ENCODE measurements at regions not wholly inside any gene's neighbourhood (a gene's known extent, or its start where the extent isn't known, plus 50 kb on each side); places are given as distances from the start of the nearest gene placed in this dataset.
"Not testable (repeated sequence)": the region's sequence is repeated elsewhere in the genome, so short reads cannot be mapped to it uniquely, and the experiment has no call there.

DNA sequence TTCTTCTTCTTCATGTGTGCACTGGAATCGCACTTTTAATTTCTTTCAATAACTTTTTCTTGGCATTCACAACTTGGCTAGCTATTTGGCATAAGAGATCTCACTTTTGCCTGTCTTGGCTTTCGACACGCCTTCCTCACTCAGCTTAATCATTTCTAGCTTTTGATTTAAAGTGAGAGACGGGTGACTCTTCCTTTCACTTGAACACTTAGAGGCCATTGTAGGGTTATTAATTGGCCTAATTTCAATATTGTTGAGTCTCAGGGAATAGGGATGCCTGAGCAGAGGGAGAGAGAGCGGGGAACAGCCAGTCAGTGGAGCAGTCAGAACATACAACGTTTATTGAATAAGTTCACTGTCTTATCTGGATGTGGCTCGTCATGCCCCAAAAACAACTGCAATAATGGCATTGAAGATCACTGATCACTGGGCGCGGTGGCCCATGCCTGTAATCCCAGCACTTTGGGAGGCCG, 200.3 kb downstream of the SEC14L1 start:
- no peak for DNase-seq (ENCODE audit: low read depth)

DNA sequence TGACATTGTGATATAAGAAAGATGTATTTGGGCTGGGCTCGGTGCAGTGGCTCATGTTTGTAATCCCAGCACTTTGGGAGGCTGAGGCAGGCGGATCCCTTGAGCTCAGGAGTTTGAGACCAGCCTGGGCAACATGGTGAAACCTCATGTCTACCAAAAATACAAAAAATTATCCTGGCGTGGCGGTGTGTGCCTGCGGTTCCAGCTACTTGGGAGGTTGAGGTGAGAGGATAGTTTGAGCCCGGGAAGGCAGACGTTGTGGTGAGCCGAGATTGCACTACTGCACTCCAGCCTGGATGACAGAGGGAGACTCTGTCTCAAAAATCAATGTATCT, 201.9 kb downstream of the SEC14L1 start:
- DNase-seq (ENCODE audit: low read depth) = not testable (repeated sequence)

DNA sequence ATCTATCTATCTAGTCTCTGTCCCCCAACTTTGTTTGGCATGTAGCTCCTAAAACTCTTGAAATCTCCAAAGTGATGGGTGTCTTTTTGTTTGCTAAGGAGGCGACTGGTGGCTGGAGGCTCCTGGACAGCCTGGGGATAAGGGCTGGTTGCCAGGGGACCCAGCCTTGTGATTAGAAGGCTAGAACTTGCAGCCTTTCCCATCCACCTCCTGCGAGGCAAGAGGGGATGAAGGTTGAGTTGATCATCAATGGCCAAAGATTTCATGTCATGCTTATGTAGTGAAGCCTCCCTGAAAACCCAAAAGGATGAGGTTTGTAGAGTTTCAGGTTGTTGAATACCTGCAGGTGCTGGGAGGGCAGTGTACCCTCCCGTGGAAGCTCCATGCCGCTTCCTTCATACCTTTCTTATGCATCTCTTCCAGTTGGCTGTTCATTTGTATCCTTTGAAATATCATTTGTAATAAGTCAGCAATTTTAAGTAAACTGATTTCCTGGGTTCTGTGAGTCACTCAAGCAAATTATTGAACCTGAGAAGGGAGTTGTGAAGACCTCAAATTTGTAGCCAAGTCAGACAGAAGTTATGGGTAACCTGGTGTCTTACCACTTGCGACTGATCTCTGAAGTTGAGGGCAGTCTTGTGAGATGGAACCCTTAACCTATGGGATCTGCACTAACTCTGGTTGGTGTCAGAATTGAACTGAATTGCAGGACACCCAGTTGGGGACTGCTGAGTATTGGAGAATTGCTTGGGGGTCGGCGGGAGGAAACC, 202.4 kb downstream of the SEC14L1 start:
- no peak for DNase-seq (ENCODE audit: low read depth)

DNA sequence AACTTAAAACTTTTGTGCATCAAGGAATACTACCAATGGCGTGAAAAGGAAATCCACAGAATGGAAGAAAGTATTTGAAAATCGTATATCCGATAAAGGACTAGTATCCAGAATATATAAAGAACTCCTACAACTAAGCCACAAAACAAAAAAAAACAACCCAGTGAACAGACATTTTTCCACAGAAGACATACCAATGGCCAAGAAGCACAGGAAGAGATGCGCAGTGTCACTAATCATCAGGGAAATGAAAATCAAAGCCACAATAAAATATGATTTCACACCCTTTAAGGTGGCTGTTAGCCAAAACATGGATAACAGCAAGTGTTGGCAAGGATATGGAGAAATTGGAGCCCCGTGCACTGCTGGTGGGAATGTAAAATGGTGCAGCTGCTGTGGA, 203.3 kb downstream of the SEC14L1 start:
- DNase-seq (ENCODE audit: low read depth) = no peak

DNA sequence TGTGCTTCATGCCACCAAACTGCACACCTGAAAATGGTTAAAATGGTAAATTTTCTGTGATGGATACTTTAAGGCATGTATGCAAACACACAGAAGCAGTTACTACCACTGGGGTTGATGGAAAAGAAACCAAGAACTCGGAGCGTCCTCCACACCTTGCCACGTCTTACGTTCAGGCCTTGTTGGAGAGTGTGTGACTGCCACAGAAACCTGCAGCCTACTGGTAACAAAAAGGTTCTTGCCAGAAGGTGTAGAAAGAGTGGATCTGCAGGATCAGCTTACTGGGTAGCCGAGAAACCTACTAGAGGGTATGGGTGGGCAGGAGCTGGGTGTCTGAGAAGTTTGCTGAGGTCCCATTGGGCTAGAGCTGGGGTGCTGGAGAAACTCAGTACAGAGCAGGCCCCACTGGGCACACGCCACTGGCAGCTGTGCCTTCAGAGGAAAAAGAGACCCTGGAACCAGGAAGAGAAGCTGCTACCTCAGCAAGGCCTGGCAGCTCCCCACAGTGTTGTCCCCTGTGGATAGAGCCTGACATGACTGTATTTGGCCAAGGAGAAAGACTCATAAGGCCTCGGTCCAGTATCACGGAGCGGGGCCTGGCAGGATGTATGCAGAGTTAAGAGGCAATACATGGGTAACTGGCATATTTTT, 204.6 kb downstream of the SEC14L1 start:
- no peak for DNase-seq (ENCODE audit: low read depth)

DNA sequence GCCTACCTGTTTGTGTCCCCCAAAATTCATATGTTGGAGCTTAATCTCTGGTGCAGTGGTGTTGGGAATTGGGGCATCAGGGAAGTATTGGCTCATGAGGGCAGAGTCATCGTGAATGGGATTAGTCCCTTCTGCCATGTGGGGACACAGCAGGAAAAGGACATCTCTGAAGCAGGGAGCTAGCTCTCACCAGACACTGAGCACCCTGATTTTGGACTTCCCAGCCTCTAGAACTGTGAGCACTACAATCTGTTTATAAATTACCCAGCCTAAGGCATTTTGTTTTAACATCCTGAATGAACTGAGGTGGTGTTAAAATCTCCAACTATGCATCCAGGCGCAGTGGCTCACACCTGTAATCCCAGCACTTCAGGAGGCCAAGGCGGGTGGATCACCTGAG, 206.0 kb downstream of the SEC14L1 start:
- no peak for DNase-seq (ENCODE audit: low read depth)

DNA sequence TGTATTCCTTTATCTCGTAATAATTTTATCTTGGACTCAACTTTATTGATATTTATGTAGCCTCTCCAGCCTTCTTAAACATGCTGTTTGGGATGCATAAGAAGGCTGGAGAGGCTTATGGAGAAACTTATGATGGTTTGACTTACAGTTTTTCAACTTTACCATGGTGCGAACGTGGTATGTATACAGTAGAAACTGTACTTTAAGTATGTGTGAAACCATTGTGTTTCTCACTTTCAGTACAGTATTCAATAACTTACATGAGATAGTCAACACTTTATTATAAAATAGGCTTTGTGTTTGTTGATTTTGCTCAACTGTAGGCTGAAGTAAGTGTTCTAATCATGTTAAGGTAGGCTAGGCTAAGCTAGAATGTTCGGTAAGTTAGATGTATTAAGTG, 206.8 kb downstream of the SEC14L1 start:
- no peak for DNase-seq (ENCODE audit: low read depth)

DNA sequence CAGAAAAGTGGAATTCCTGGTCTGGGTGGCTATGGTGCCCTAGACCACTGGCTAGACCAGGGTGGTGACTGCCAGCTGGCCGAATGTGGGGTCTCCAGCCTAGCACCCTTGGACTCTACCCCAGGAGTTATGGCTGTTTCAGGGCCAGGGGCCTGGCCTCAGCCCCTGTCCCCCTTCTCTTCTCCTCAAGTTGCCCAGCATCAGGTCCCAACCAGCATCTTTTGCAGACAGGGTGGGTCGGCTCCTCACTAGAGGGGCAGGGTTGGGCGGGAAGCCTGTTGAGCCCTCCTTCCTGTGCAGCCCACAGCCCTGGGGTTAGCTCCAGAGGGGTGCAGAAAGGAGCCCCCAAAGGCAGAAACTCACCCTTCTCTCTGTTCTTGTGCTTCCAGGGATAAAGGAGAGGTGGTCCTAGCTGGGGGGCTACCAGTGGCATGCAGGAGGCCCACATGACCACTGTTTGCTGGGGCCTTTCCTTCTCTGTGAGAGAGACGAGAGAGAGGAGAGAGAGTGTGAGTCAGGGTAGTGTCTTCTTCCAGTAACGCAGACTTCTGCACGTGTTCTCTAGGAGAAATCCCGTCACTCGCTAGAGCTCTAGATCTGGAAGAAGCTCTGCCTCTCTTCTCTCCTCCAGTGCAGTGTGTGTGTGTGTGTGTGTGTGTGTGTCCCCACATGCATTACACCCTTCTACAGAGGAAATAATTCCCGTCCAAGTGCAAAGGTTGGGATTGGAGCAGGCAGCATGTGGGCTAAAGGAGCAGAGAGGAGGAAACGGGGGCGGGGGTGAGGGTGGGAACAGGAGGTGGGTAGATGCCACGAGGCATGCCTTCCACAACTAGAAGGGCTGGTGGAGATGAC, 209.4 kb downstream of the SEC14L1 start:
- DNase-seq (ENCODE audit: low read depth) = no peak

DNA sequence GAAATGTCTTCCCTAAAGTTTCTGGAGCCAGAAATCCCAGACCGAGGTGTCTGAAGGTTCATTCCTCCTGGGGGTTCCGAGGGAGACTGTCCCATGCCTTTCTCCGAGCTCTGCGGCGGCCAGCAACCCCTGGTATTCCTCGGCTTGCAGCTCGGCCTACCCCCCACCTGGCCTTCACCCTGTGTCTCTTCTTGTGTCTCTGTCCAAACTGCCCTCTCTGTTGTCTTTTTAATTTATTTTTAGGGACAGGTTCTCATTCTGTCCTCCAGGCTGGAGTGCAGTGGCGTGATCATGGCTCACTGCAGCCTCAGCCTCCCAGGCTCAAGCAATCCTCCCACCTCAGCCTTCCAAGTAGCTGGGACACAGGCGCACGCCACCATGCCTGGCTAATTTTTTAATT, 211.7 kb downstream of the SEC14L1 start:
- no peak for DNase-seq (ENCODE audit: low read depth)

DNA sequence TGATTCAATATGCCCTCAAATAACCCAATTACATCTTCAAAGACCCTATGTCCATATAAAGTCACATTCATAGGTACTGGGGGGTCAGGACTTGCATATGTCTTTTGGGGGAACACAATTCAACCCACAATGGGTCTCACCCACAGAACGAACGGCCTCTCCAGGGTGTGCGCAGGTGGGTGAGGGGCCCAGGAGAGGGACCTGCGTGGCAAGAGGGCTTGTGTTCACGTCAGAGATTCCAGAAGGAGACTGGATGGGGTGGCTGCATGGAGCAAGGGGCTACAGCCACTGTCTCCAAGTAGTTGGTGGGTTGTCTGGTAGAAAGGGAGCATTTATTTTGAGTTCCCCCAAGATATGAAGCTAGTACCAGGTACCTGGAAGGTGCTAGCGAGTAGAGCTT, 212.2 kb downstream of the SEC14L1 start:
- DNase-seq (ENCODE audit: low read depth) = no peak

DNA sequence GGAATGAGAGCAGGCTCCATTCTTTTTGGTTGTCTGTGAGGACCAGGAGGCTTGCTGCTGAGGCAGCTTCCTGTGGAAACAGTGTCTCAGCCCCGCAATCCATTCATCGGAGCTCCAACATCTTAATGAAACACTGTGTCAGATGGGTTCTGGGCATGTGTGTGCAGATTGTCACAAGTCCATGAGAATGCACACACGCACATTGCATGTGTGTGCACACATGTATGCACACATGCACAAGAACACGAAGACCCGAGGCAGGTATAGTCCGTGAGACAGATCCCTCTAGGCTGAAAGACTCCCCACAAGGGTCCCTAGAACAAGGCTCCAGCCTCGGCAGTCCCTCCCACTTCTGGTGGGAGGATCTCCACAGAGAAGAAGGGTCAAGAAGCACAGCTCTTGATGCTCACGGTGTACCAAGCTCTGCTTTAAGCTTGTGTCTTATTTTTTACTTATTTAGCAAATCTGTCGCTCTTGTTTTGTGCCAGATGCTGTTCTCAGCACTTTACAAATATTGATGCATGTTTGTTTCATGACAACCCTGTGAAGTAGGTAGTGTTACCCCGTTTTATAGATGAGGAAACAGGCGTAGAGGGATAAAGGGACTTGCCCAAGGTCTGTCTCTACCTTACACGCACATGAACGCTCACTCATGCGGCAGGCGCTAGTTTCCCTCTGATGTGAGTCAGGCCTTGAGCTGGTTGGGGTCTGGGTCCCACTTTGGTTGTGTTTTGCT, 213.1 kb downstream of the SEC14L1 start:
- DNase-seq (ENCODE audit: low read depth) = no peak

DNA sequence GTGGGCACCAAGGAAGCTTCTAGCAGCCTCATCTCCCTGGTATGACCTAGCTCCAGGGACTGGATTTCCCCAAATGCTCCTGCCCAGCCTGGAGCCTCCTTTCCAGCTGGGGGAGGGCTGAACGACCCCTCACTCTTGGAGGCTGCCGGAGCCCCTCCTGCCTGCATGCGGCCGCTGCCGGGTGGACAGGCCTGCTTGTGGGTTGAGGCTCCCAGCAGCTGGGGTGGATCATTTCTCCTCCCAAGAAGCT, 213.6 kb downstream of the SEC14L1 start:
- DNase-seq (ENCODE audit: low read depth) = no peak

DNA sequence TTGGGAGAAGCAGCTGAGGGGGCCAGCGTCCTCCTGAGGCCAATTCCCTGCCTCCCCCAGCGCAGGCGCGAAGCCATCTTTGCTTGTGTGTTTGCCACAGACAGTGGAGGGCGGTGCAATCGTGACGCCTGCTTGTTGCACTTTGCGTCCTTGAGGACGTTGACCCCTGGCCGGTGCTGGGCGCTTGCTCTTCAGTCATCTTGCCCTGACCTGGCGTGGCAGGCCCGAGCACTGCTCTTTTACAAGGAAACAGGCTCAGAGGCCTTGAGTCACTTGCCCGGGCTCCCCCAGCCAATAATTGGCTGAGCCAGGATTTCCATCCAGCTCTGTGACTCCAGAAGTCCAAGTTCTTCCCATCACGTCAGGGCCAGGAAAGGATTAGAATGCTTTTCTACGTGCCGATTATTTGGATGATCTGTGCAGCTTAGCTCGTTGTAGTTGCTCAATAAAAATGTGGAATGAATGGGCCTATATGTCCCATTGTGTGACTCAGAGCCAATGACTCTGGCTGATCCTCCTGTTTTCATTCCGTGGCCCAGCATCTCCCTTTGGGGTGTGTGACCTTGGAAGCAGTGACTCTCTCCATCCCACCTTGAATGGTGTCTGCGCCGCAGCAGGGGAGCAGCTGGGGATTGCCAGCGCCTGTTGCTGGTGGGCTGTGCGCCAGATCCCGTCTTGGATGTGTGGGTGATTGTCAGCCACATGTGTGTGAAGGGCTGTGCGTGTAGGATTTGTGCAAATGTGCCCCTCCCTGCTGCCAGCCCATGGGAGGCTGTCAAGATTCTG, 214.1 kb downstream of the SEC14L1 start:
- peak; percentile 95 for DNase-seq (ENCODE audit: low read depth)

DNA sequence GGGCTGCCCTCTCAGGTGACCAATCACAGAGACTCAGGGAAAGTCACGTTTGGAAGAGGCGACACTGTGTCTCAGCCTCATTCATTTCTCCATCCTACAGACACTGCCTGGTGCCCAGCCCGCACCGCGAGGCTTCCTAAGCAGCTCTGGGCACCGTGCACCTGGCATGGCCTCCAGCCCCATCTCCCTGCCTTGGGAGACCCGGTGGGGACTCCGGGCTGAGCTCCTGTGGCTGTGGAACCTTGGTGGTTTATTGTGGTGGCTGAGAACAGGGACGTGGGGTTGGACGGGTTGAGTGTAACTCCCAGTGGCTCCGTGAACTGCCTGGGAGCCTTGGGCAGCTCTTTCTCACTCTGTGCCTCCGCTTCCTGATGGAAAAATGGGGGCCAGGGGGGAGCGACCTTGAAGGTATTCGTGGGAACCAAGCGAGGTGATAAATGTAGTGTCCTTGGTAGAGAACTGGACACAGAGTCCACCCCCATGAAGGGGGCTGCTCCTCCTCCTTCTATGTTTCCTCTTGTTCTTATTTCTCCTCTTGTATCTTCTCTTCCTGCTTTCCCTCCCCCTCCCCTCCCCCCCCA, 215.4 kb downstream of the SEC14L1 start:
- DNase-seq (ENCODE audit: low read depth) = no peak

DNA sequence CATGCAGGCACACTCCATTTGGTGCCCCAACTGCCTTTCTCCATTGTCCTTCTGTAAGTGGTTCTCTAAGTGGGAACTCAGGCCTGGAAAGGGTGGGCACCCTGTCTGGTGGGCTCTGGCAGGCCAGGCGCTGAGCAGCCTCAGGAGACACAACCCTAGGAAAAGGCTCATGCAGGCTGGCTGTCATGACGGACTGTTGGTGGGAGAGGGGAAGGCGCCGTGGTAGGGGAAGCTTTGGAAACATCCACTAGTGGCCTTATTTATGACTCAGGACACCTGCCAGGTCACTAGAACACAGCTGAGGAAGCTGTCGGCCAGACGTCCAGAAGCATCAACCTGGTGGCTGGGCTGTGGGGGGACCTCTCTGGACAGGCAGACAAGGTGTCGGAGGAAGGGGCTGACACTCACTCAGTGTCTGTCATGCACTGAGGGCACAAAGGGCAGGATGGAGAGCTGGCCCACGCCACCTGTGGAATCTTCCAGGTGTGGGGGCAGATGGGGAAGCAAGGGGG, 216.0 kb downstream of the SEC14L1 start:
- DNase-seq (ENCODE audit: low read depth) = no peak

DNA sequence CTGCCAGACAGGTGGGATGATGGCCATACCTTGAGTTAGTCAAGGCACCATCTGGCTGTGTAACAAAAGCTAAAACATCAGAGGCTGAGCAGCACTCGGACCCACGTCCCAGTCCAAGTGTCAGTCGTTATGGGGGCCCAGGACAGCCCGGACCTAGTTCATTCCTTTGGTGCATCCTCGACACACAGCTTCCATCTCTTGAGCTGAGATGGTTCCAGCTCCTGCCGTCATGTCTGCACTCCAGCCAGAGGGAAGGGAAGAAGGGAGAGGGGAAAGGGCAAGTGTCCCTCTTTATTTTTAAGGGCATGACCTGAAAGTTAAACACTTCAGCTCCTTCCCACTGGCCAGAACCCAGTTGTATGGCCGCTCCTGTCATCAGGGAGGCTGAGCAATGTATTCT, 218.0 kb downstream of the SEC14L1 start:
- DNase-seq (ENCODE audit: low read depth) = no peak

DNA sequence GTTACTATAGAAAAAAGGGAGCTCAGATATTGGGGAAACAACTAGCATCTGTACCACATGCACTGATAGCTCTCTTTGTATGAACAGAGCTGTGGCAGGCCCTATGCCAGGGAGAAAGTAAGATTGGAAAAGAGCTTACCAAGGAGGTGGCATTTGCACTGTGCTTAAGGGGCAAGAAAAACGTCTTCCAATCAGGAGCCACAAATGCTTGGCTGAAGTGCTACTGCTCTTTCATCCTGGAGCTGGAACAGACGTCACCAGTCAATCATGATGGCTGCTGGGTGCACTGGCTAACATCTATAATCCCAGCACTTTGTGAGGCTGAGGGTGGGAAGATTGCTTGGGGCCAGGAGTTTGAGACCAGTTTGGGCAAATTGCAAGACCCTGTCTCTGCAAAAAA, 218.5 kb downstream of the SEC14L1 start:
- DNase-seq (ENCODE audit: low read depth) = no peak

DNA sequence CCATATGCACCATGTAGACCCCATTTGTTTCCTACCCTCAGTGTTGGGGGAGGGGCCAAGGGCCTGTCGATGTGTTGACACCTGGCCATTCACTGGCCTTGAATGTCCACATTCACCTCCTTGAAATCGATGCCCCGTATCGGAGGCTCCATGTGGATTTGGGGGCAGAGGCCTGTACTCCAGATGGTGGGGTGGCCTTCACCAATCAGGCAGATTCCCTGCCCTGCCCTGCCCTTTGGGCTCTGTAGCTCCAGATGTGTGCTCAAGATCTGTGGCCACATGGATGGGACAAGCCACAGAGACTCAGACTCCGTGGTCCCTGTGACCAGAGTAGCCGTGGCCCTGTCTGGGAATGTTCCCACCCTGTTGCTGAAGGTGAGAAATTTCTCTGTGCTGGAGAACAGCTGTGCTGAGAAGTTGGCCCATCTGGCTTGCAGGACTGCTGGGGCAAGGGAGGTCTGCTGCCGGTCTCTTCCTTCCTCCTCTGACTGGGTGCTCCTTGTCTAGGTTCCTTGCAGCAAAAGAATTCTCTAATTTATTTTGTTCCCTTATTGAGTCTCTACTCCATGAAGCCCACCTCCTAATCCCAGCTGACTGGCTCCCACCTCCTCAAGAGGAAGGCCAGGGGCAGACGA, 221.3 kb downstream of the SEC14L1 start:
- DNase-seq (ENCODE audit: low read depth) = no peak

DNA sequence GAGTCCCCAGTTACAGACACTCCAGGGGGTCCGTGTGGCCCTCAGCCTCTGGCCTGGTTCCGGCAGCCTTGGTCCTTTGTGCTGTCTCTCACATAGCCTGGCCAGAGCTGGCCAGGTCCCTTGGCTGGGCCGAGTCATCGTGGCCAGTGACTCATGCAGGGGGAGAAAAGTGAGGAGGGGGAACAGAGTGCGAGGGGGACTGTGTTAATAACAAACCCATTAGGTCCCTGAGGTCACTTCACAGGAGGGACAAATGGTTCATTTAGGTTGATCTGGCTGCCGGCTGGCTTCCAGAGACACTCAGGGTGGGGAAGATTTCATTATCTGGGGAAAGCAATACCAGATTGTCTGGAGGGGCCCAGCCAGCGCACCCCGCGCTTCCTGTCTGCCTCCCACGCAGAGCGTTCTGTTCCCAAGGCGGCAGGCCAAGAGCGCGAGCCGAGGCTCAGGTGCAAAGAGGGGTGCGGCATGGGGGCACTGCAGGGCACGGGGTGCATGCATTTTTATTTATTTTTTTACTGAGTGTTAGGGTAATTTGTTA, 223.1 kb downstream of the SEC14L1 start:
- no peak for DNase-seq (ENCODE audit: low read depth)

DNA sequence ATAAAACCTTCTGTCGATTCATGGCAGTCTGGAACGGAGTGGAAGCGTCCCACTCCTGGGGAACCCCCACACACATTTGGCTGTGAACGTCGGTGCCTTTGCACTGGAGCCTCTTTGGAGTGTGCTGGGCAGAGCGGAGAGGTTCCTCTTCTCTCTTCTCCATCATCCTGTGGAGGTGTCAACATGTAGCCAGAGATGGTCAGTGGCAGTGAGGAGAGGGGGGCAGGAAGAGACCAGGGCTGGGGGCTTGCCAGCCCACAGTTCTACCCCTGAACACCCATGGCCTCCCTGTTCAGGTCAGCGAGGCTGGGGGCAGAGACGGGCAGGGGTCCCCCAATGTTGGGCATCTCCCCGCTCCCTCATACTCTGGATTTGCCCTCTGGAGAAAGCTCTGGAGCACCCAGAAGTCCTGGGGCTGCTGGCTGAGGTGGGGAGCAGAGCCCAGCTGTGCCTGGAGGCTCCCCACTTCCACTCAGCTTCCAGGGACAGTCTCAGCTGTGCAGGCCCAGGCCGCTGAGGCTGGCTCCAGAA, 223.7 kb downstream of the SEC14L1 start:
- no peak for DNase-seq (ENCODE audit: low read depth)

Data from stromal cell of bone marrow (primary cell).